ENCODE measurements at regions not wholly inside any gene's neighbourhood (a gene's known extent, or its start where the extent isn't known, plus 50 kb on each side); places are given as distances from the start of the nearest gene placed in this dataset.

DNA sequence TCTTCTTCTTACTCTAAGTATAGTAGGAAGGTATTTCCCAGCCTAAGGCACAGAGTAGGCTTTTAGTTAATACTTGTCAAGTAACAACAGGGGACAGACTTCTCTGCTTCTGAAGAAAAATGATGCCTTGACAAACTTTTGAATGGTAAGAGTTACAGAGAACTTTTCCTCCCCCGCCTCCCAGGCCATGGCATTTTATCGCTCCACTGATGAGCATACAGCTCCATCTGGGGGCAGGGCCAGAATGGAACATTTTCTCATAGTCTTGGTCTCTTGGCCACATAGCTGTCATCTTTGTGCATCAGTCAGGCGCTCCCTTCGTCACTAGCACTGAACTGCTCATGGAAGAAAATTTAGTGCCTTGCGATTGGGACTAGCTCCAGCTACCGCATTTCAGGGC lies 1066.8 kb upstream of the CITED2 start:
- DNase-seq, result peak; percentile 77
- TF ChIP-seq, protein P1, sequence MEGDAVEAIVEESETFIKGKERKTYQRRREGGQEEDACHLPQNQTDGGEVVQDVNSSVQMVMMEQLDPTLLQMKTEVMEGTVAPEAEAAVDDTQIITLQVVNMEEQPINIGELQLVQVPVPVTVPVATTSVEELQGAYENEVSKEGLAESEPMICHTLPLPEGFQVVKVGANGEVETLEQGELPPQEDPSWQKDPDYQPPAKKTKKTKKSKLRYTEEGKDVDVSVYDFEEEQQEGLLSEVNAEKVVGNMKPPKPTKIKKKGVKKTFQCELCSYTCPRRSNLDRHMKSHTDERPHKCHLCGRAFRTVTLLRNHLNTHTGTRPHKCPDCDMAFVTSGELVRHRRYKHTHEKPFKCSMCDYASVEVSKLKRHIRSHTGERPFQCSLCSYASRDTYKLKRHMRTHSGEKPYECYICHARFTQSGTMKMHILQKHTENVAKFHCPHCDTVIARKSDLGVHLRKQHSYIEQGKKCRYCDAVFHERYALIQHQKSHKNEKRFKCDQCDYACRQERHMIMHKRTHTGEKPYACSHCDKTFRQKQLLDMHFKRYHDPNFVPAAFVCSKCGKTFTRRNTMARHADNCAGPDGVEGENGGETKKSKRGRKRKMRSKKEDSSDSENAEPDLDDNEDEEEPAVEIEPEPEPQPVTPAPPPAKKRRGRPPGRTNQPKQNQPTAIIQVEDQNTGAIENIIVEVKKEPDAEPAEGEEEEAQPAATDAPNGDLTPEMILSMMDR (IDR thresholded peaks at IDR 0.05), result peak; percentile 67
- Mint-ChIP-seq H3K4me3 (no peak overlapping the region), H3K27me3 (ENCODE audit: insufficient read depth) (no peaks in the 10 kb centered on the region), H3K36me3 (ENCODE audit: low read depth) (peaks cover 16% of the 10 kb centered on the region; the same call in 1 of the 2 replicates), H3K27ac (peak overlapping the region; percentile 81), H3K9me3 (no peaks in the 10 kb centered on the region), H3K4me1 (ENCODE audit: low read depth) (peaks cover 58% of the 10 kb centered on the region)

DNA sequence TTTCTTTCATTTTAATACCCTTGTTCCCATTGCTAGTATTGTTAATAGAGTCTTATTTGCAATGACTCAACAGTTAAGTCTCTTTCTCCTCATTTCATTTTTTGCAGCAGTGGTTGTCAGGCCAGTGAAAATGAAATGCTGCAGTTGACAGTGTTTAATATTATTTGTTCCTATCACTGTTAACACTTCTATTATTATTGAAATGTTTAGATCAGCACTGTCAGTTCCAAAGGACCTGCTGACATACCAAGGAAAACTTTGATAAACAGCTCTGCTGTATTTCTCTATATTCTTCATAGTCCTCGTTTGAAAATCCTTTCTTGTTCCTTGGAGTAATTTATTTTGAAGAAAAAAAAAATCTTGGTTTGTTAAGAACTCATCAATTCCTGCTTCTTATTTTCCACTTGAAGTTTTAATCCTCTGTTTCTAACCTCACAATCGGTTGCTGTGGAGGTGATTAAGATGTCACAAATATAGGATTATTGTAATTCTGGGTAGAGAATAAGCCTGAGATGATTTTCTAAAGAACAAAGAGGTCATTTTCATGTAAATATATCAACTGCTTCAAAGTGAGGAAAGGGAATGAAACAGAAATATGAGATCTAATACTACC lies 1065.9 kb upstream of the CITED2 start:
- TF ChIP-seq, protein P1 (IDR thresholded peaks at IDR 0.05), result no peak
- Mint-ChIP-seq H3K36me3 (ENCODE audit: low read depth) (peaks cover 23% of the 10 kb centered on the region), H3K27me3 (ENCODE audit: insufficient read depth) (no peaks in the 10 kb centered on the region), H3K9me3 (peaks cover 8% of the 10 kb centered on the region), H3K4me1 (ENCODE audit: low read depth) (peaks cover 68% of the 10 kb centered on the region), H3K27ac (peak overlapping the region; percentile 81), H3K4me3 (no peak overlapping the region)
- no peak for DNase-seq

DNA sequence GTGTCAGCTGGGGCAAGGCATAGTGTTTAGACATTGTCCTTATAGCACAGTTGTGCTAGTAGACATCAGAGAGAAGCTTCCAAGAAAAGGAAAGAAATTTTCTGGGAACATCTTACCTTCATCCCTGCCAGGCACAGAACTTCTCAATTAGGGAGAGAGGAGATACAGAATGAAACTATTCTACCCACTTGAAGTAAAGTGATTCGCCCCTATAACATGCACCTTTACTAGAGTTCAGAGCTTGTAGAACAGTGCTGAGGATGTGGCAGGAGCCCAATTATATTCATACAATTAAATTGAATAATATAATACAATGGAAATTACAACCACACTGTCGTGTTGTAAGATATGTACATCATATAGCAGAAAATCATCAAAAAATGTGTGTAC lies 1063.9 kb upstream of the CITED2 start:
- Mint-ChIP-seq H3K36me3 (ENCODE audit: low read depth) (peaks cover 43% of the 10 kb centered on the region), H3K27me3 (ENCODE audit: insufficient read depth) (no peaks in the 10 kb centered on the region), H3K4me1 (ENCODE audit: low read depth) (peaks cover 80% of the 10 kb centered on the region), H3K27ac (peak overlapping the region; percentile 86), H3K4me3 (peak overlapping the region; percentile 55), H3K9me3 (peaks cover 28% of the 10 kb centered on the region)
- TF ChIP-seq, protein P1 (IDR thresholded peaks at IDR 0.05), result no peak
- DNase-seq, result peak; percentile 12

DNA sequence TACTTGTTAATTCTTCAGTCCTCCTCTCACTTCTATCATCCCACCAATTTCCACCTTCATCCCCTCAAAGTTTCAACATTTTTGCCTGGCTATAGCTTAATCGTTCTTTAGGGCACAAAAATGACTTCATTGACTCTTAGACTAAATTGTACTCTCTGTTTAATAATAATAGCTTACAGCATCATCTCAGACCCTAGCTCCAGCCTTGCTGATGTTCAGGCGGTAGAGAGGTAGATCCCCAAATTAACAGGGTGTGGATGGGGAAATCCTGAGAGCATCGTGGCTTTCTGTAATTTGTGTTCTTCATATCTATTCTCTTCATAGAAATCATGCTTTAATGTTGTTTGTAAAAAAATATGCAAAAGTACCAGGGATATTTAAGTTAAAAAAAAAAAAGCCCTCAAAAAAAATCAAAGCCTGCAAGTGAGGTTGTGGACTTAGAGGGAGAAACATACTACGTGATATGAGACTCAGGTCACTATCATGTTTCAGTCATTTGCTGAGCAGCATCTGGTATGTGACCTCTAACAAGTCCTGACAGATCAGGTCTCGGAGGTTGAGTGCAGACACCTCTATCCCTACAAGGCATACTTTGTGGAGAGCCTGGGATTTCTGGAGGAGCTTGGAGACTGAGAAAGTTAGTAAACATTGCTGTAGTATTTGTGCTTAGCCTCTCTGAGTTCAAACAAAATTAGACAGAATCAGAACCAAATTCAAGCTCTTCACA lies 1063.3 kb upstream of the CITED2 start:
- peak overlapping the region; percentile 55 for H3K4me3 Mint-ChIP-seq
- peak overlapping the region; percentile 86 for H3K27ac Mint-ChIP-seq
- peaks cover 48% of the 10 kb centered on the region for H3K36me3 Mint-ChIP-seq (ENCODE audit: low read depth)
- peaks cover 80% of the 10 kb centered on the region for H3K4me1 Mint-ChIP-seq (ENCODE audit: low read depth)
- H3K27me3 Mint-ChIP-seq (ENCODE audit: insufficient read depth), result no peaks in the 10 kb centered on the region
- peaks cover 34% of the 10 kb centered on the region for H3K9me3 Mint-ChIP-seq
- no peak for DNase-seq
- TF ChIP-seq, protein P1 (IDR thresholded peaks at IDR 0.05), result no peak

DNA sequence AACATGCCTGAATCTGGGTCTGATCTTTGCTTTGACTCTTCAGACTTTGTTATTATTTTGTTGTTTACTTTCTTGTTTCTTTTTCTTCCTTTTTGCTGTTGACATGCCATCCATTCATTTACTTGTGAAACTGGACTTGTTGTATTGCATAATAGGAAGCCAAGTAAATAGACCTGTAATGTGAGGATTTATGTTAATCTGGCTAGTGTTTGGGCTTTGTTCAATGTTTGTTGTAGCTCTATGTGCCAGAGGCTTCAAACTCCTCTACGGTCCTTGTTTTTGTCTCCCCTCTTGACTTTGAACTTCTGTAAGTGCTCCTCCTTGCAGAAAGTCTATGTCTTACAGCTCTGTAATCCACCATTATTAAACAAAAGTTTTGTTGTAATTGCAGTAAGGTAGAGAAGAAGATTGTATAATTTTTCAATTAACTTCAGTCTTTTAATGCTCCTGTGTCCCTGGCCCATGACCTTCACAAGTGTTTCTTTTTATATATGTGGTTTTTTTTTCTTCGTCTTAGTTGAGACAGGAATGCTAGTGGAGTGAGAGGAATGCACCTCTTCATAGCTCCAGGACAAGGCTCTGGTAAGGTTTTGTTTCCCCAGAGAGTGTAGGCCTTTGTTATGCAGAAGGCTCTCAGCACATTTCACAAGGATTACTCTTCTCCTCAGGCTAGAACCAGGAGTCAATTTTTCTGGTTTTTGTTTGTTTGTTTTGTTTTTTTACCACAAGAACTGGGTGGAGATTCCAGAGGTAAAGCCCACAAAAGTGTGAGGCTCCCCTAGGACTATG lies 1061.8 kb upstream of the CITED2 start:
- peaks cover 68% of the 10 kb centered on the region for H3K4me1 Mint-ChIP-seq (ENCODE audit: low read depth)
- H3K27me3 Mint-ChIP-seq (ENCODE audit: insufficient read depth), result no peaks in the 10 kb centered on the region
- H3K36me3 Mint-ChIP-seq (ENCODE audit: low read depth), result peaks cover 51% of the 10 kb centered on the region
- peak overlapping the region; percentile 86 for H3K27ac Mint-ChIP-seq
- TF ChIP-seq, protein P1 (IDR thresholded peaks at IDR 0.05), result no peak
- peaks cover 40% of the 10 kb centered on the region for H3K9me3 Mint-ChIP-seq
- H3K4me3 Mint-ChIP-seq, result peak overlapping the region; percentile 22; the same call in 1 of the 2 replicates
- DNase-seq, result peak; percentile 90

Measured in HFFc6 (cell line).